ENCODE measurements at regions not wholly inside any gene's neighbourhood (a gene's known extent, or its start where the extent isn't known, plus 50 kb on each side); places are given as distances from the start of the nearest gene placed in this dataset.
A peak's percentile ranks its signal among the peaks of the same experiment; 100 is the strongest.
"Not testable (repeated sequence)": the region's sequence is repeated elsewhere in the genome, so short reads cannot be mapped to it uniquely, and the experiment has no call there.

DNA sequence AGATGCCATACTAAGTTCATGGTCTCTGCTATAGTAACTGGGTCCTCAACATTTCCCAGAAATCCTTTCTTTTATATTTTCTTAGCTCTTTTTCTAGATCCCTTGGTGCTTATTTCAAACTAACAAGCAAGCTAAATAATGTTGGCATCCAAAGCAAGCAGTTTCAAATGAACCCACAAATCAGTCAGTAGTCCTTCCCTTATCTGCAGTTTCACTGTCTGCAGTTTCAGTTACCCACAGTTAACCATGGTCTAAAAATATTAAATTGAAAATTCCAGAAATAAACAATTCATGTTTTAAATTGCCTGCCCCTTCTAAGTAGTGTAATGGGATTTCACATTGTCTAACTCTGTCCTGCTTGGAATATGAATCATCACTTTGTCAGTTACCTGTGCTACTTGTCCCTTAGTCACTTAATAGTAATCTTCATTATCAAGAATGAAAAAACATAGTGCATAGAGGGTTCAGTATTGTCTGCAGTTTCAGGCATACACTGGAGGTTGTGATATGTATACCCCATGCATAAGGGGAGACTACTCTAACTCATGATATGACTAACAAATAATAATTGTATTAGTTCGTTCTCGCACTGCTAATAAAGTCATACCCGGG is 633.7 kb downstream of the MECOM start:
- DNase-seq (ENCODE audit: low spot score), result no peak

GRCh38 chr3:169028716-169029115 is 634.8 kb downstream of the MECOM start:
- DNase-seq (ENCODE audit: low spot score), result no peak

- DNase-seq (ENCODE audit: low spot score), result peak; percentile 19
These were observed 636.8 kb downstream of the MECOM start for GRCh38 chr3:169026543-169027182.

- DNase-seq (ENCODE audit: low spot score), result no peak
These were observed 641.1 kb downstream of the MECOM start for GRCh38 chr3:169022457-169022856.

- no peak for DNase-seq (ENCODE audit: low spot score)
These were observed 643.1 kb downstream of the MECOM start for GRCh38 chr3:169020371-169020770.

DNA sequence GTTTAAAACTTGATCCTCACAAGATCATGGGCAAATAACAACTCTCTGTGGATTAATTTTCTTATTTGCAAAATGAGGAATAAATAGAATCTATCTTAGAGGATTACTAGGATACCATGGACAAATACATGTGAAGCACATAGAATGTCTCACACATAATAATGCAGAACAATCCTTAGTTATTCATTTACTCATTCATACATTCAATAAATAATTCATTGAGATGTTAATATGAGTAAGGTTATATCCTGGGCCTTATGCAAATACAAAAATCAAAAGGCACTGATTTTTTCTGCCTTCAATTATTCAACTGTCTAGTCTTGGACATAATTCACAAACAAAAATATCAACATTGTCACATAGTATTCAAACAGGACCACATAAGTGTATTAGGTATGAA is 654.1 kb downstream of the MECOM start:
- DNase-seq (ENCODE audit: low spot score), result no peak

- no peak for DNase-seq (ENCODE audit: low spot score)
These were observed 654.6 kb downstream of the MECOM start for GRCh38 chr3:169008776-169009358.

DNA sequence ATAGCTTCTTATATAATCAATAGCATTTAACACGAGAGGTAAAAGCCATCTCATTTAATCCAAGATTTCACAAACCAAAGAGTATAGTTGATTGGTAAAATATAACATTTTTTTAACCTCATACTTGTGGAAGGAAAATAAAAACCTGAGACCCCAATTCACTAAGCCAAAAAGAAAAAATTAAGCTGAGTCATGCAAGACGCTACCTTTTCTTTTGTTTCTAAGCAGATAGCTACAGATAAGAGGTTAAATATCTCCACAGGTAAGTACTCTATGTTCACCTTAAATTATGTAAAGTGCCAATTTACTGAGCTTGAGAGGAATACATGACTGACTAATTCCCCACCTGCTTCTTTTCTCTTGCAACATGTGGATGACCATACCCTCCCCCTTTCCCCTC is 656.4 kb downstream of the MECOM start:
- DNase-seq (ENCODE audit: low spot score), result no peak

DNA sequence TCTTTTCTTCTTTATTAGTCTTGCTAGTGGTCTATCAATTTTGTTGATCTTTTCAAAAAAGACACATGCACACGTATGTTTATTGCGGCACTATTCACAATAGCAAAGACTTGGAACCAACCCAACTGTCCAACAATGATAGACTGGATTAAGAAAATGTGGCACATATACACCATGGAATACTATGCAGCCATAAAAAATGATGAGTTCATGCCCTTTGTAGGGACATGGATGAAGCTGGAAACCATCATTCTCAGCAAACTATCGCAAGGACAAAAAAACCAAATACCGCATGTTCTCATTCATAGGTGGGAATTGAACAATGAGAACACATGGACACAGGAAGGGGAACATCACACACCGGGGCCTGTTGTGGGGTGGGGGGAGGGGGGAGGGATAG is 657.1 kb downstream of the MECOM start:
- not testable (repeated sequence) for DNase-seq (ENCODE audit: low spot score)

DNA sequence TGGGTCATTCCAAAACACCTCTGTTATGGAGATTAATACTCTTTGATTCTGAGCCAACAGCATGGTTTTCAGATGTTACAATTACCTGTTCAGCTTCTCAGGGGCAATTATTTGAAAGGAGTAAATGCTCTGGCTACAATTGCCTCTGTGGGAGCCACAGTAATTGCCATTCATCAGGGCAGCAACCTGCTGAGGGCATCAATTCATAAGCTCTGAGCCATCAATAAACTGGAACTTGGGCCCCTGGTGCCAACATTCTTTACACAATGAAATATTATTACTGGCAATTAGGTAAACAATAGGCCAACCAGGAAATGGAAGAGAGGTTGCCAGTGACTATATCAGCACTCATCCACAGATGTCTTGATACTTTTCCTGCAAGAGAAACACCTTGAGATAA is 660.8 kb downstream of the MECOM start:
- no peak for DNase-seq (ENCODE audit: low spot score)

DNA sequence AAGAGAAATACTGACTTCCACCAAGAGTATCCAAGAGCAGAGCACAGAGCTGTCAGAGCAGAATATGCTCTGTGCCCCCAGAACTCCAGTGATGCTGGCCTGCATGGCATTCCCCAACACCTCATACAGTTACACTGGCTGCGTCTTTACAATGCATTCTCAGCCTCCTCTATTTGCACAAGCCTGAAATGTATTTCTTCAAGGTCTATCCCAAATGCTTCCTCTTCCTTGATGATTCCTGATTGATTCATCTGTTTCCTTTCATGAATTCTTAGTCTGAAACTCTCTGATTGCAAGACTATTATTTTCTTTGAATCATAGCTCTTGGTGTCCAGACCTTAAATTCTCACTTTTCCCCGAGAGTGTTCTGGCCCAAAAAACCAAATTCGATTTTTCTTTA is 664.7 kb downstream of the MECOM start:
- DNase-seq (ENCODE audit: low spot score), result no peak

DNA sequence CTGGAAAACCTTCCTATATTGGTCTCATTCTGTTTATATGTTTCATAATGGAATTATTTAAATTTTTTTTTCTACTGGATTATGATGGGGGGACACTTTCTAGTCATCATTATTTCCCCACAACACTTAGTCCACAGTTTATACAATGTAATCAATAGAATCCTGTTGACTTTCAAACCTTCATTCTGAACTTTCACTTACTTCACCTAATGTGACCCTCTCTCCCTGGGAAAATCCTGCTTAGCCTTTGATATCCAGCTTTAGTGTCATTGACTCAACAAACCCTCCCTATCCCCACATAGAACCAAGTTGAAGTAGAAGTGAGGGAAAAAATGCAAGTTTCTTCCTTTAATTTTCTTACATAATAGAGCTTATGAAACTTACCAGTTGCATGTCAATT is 666.0 kb downstream of the MECOM start:
- DNase-seq (ENCODE audit: low spot score), result no peak

DNA sequence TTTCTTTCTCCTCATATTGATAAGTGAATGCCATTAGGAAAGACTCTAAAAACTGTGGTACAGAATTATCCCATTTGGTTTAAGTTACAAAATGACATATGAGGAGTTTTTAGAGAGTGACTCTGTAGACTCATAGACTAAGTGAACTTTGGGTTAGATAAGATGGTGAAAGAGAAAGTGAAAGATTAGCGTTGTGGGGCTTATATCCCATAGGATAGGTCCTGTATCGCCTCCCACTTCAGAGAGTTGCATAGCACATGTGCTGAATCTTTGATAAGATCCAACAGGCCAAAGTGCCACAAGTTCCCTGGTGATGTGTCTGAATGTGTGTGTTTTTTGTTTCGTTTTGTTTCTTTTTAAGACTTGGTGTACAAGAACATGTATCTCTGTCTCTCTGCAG is 666.9 kb downstream of the MECOM start:
- DNase-seq (ENCODE audit: low spot score), result no peak

DNA sequence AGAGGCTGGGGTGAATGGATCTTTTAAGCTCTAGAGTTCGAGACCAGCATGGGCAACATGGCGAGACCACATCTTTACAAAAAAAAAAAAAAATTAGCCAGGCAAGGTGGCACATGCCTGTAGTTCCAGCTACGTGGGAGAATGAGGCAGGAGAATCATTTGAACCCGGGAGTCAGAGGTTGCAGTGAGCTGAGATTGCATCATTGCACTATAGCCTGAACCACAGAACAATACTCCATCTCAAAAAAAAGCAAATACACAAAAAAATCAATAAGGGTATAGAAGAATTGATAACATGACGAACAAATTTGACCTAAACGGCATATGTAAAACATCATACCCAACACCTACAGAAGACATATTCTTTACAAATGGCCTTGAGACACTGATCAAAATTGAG is 668.4 kb downstream of the MECOM start:
- DNase-seq (ENCODE audit: low spot score), result no peak

GRCh38 chr3:168991803-168992202 is 671.7 kb downstream of the MECOM start:
- DNase-seq (ENCODE audit: low spot score), result no peak

DNA sequence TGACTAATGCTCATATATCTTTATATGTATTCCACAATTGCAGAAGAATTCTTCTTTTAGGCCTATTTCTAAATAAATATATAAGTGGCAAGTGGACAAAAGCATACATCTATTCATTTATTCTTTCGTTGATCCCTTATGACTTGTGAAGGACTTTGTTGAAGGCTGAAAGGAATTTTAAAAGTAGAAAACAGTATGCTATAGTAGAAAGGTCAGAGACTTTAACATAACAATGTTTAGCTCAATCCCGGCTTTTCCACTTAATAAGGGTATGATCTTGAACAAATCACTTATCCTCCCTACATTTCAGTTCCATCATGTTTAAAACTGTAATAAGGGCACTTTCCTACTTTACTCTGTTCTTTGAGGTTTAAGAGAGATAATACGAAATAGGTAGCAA is 672.9 kb downstream of the MECOM start:
- DNase-seq (ENCODE audit: low spot score), result no peak

GRCh38 chr3:168990134-168990533 is 673.4 kb downstream of the MECOM start:
- DNase-seq (ENCODE audit: low spot score), result no peak

DNA sequence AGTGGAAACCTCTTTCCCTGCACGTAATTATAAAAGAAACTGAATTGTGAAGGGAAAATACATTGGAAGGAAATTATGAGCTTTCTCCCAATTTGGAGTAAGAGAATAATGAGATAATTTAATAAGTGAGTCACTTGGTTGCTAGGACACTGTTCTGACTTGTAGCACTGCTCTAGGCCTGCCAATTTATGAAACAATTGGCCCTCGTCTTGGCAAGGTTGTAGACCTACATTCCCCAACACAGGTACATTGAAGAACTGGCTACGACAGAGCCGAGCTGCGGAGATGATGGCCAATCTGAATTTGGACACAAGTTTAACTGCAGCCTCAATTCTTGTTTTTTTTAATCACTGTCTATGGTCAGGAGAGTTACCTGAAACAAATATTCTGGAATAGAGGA is 674.1 kb downstream of the MECOM start:
- no peak for DNase-seq (ENCODE audit: low spot score)

GRCh38 chr3:168988853-168989252 is 674.7 kb downstream of the MECOM start:
- no peak for DNase-seq (ENCODE audit: low spot score)

DNA sequence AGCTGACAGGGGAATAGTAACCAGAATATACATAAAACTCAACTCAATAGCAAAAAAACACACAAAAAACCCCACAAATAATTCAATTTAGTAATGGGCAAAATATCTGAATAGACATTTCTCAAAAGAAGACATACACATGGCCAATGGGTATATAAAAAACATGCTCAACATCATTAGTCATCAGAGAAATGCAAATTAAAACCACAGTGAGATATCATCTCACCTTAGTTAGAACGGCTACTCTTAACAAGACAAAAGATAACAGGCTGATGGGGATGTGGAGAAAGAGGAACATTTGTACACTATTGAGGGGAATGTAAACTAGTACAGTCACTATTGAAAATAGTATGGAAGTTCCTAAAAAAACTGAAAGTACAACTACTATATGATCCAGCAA is 678.6 kb downstream of the MECOM start:
- no peak for DNase-seq (ENCODE audit: low spot score)

DNA sequence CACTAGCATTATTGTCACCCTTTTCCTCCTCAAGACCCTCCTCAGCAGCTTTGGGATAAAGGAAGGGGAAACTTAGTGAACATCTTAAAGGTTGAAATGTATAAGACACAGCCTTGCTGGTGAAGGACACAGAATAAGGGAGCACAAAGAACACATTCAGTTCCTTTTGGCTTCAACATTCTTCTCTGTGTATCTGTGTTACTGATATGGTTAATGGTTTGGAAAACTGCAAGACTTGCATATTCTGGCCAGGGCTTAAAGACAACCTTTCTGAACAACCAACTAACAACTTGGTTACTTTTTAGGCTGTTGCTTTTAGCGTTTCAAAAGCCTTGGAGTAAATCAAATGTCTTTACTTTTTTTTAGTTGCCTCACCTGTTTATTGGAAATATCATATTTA is 680.5 kb downstream of the MECOM start:
- peak; percentile 31 for DNase-seq (ENCODE audit: low spot score)

DNA sequence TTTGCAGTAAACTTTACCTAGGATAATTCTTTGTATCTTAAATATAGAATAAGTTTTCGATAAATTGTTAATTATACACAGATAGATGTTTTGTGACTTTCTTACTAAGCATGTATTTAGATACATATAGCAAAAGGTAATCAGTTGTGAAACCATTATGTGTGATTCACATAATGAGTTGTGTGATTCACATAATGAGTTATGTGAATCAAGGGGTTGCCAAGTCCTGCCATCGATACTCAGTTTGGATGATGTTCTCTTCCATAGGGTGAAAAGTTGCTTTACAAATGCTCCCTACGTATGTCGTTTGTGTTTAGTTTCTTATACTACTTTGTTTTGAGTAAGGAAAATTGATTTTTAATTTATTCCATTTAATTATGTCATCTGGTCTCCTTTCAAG is 682.1 kb downstream of the MECOM start:
- no peak for DNase-seq (ENCODE audit: low spot score)

- no peak for DNase-seq (ENCODE audit: low spot score)
These were observed 685.7 kb downstream of the MECOM start for GRCh38 chr3:168977716-168978374.

Measured in COLO829 (cell line).